ES-I3 (cell line): ENCODE measurements at regions not wholly inside any gene's neighbourhood (a gene's known extent, or its start where the extent isn't known, plus 50 kb on each side); places are given as distances from the start of the nearest gene placed in this dataset.

Experiments
- H3K36me3 ChIP-seq: 2 replicates; pipeline ENCODE4 v1.6.1; 2013; ENCODE audit warnings: mild to moderate bottlenecking, low read length, control low read depth, moderate library complexity; ENCODE audit not compliant: insufficient read depth
- H3K4me1 ChIP-seq: 2 replicates; pipeline ENCODE4 v1.6.1; 2013; ENCODE audit warnings: mild to moderate bottlenecking, control low read depth, low read length; ENCODE audit not compliant: insufficient read depth
- H3K9ac ChIP-seq: 2 replicates; pipeline ENCODE4 v1.6.1; 2013; ENCODE audit warnings: low read depth, mild to moderate bottlenecking, low read length, moderate library complexity
- H3K9me3 ChIP-seq: 2 replicates; pipeline ENCODE4 v1.6.1; 2013; ENCODE audit warnings: mild to moderate bottlenecking, low read length, moderate library complexity; ENCODE audit not compliant: control insufficient read depth, insufficient read depth

GRCh38 chr22:34010259-34010658 is 90.0 kb upstream of the LARGE1 start:
- Histone ChIP-seq H3K36me3 (no peaks in the 10 kb centered on the region), H3K9ac (no peak overlapping the region), H3K4me1 (no peaks in the 10 kb centered on the region), H3K9me3 (peaks cover 2% of the 10 kb centered on the region; the same call in 1 of the 2 replicates)

GRCh38 chr22:34015642-34016041 is 95.4 kb upstream of the LARGE1 start:
- Histone ChIP-seq H3K4me1 (no peaks in the 10 kb centered on the region), H3K9me3 (peaks cover 2% of the 10 kb centered on the region; the same call in 1 of the 2 replicates), H3K9ac (no peak overlapping the region), H3K36me3 (no peaks in the 10 kb centered on the region)

DNA sequence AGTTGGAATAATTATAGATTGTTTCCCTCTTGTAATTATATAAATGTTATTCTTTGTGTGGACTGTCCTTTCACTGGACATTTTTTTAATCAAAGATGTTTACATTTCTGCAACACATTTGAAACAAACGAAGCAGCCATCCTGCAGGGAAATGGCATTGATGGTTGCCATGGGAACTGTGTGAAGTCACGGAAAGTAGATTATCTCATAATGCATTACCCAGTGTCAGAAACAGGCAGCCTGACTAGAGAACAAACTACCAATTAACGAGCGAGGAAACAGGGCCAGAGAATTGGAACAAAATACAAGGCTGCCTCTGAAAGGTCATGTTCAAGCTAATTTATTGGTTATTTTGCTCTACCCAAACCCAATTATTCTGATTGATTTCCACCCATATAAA is 96.9 kb upstream of the LARGE1 start:
- H3K36me3 ChIP-seq = no peaks in the 10 kb centered on the region
- peaks cover 2% of the 10 kb centered on the region; the same call in 1 of the 2 replicates for H3K9me3 ChIP-seq
- H3K4me1 ChIP-seq = no peaks in the 10 kb centered on the region
- H3K9ac ChIP-seq = no peak overlapping the region

DNA sequence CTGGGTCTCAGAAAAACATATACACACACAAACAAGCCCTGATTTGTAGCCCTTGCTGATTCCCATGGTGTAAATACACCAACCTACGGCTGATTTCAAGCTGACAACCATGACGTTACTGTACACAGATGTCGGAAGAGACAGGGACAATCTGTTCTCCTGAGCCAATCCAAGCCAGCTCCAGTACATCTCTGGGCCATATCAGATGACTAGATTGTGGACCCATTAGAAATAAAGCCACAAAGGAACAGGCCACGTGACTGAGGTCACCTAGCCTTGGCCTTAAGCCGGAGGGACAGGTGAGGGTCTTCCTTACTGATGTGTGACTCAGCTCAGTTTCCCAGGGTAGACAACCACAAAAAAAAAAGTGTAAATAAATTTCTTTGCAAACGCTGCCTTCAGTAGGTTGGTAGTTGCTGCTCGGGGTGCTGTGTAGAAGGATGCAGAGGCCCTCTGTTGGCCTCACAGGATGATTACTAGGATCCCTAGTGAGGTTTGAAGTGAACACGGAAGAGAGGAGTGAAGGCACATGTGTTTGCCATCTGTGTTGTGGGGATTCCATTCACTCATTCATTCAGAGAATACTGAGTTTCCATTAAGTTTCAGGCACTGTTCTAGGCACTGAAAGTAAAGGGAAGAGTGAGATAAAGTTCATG is 99.0 kb upstream of the LARGE1 start:
- H3K4me1 ChIP-seq = no peaks in the 10 kb centered on the region
- H3K9ac ChIP-seq = no peak overlapping the region
- H3K9me3 ChIP-seq = peaks cover 2% of the 10 kb centered on the region; the same call in 1 of the 2 replicates
- H3K36me3 ChIP-seq = no peaks in the 10 kb centered on the region

DNA sequence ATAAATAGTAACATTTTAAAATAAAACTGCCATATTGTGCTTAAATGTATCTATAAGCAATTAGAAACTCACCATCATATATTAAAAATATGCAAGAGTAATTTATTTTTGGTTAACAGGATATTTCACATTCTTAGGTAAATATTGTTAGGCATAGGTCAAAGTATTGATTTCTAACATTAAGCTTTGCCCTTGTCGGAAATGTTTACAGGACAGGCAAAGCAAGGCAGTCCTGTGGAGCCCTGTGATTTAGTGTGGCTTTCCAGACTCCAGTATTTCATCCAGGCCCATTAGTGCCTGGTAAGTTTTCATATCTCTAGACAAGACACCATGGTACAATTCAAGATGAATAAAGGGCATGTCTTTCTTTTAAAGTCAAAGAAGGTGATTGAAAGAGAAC is 114.9 kb upstream of the LARGE1 start:
- no peaks in the 10 kb centered on the region for H3K36me3 ChIP-seq
- no peaks in the 10 kb centered on the region for H3K4me1 ChIP-seq
- H3K9ac ChIP-seq = no peak overlapping the region
- H3K9me3 ChIP-seq = no peaks in the 10 kb centered on the region

DNA sequence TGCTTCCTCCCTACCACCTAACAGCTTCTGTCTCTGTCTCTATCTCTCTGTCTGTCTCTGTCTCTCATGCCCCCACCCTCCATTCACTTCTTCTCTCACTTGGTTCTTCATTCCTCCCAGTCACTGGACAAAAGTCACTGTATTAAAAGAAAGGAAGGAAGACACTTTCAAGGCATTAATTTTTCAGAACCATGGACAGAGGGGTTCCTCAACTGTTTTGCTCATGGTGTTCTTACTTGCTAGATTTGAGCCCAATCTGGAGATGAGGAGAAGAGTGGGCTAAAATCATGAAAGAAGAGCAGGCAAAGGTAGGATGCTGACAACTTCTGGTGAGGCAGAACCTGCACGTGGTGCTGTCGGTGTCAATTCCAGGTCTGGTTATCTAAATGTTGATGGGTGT is 116.7 kb upstream of the LARGE1 start:
- H3K9me3 ChIP-seq = no peaks in the 10 kb centered on the region
- no peaks in the 10 kb centered on the region for H3K36me3 ChIP-seq
- no peak overlapping the region for H3K9ac ChIP-seq
- H3K4me1 ChIP-seq = no peaks in the 10 kb centered on the region

- Histone ChIP-seq H3K4me1 (no peaks in the 10 kb centered on the region), H3K9me3 (no peaks in the 10 kb centered on the region), H3K9ac (no peak overlapping the region), H3K36me3 (no peaks in the 10 kb centered on the region)
Observed at GRCh38 chr22:34038801-34039555, 118.7 kb upstream of the LARGE1 start.

- no peaks in the 10 kb centered on the region for H3K9me3 ChIP-seq
- H3K36me3 ChIP-seq = no peaks in the 10 kb centered on the region
- no peaks in the 10 kb centered on the region for H3K4me1 ChIP-seq
- H3K9ac ChIP-seq = no peak overlapping the region
Observed at GRCh38 chr22:34045311-34045710, 125.0 kb upstream of the LARGE1 start.

DNA sequence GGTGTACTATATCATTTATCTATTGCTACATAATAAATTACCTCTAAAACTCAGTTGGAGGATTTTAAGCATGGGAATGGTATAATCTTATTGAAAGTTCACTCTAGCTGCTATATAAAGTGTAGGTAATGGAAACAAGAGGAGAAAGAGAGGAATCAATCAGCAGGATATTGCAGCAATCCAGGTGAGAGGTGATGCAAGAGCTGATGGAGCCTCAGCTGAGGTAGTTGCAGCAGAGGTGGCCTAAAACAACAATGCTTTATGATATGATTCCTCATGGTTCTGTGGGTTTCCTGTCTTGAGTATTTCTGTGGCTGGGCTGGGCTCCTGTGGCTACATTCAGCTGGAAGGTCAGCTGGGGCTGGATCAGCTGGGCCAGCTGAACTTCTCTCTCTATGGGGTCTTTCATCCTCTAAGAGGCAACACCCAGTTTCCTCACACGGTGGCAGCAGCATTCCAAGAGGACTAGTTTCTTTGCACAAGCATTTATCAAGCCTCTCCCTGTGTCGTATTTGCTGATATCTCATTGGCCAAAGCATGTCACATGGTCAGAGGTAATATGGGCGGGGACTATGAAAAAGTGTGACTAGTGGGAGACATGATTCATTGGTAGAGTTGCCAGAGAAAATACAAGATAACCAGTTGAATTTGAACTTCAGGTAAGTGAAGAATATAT is 135.4 kb upstream of the LARGE1 start:
- H3K9ac ChIP-seq = no peak overlapping the region
- H3K4me1 ChIP-seq = no peaks in the 10 kb centered on the region
- no peaks in the 10 kb centered on the region for H3K36me3 ChIP-seq
- peaks cover 5% of the 10 kb centered on the region; the same call in 1 of the 2 replicates for H3K9me3 ChIP-seq

DNA sequence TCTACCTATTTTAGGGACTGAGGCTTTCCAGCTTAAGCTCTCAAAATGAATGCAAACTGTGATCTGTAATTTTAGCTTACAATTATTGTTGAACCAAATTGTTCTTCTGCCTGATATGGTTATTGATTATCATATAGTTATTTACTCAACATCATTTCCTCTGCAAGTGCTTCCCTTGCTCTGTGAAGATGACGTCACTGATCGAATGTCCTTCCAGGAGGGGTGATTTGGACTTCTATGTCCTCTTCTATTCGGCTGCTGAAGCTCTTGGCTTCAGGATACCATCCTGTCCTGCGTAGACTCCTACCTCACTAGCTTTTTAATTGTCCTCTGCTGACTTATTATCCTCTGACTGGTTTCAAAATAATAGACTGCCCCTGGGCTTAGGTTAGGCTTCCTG is 137.4 kb upstream of the LARGE1 start:
- no peaks in the 10 kb centered on the region for H3K36me3 ChIP-seq
- no peaks in the 10 kb centered on the region for H3K4me1 ChIP-seq
- peaks cover 5% of the 10 kb centered on the region; the same call in 1 of the 2 replicates for H3K9me3 ChIP-seq
- no peak overlapping the region for H3K9ac ChIP-seq

- Histone ChIP-seq H3K9ac (no peak overlapping the region), H3K36me3 (no peaks in the 10 kb centered on the region), H3K9me3 (no peaks in the 10 kb centered on the region)
Observed at GRCh38 chr22:34064696-34065095, 144.4 kb upstream of the LARGE1 start.

DNA sequence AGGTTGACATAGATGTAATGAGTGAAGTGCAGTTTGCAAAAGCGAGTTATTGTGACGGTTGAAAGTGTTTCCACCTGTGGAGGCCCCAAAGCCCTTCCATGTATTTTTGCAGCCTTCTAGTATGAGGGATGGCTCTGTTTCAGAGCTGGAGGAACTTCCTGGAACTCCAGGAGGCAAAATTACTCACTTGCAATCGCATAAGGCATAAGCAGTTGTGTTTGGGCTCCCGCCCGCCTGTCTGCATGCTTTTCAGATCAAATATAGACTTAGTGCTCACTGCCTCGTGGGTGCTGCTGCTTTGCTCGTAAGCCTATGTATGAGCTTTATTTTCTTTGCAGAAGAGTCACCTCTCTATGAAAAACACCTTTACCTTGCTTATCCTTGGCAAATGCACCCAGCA is 146.8 kb upstream of the LARGE1 start:
- no peaks in the 10 kb centered on the region for H3K9me3 ChIP-seq
- H3K4me1 ChIP-seq = no peaks in the 10 kb centered on the region
- H3K9ac ChIP-seq = no peak overlapping the region
- H3K36me3 ChIP-seq = no peaks in the 10 kb centered on the region

More at GRCh38 chr22:34064696-34065095, 144.4 kb upstream of the LARGE1 start:
- H3K4me1 ChIP-seq = no peaks in the 10 kb centered on the region

GRCh38 chr22:34068001-34068400 is 147.7 kb upstream of the LARGE1 start:
- H3K4me1 ChIP-seq = no peaks in the 10 kb centered on the region
- H3K36me3 ChIP-seq = no peaks in the 10 kb centered on the region
- no peaks in the 10 kb centered on the region for H3K9me3 ChIP-seq
- H3K9ac ChIP-seq = no peak overlapping the region

GRCh38 chr22:34070051-34070450 is 149.8 kb upstream of the LARGE1 start:
- no peaks in the 10 kb centered on the region for H3K36me3 ChIP-seq
- no peaks in the 10 kb centered on the region for H3K4me1 ChIP-seq
- no peak overlapping the region for H3K9ac ChIP-seq
- H3K9me3 ChIP-seq = no peaks in the 10 kb centered on the region

DNA sequence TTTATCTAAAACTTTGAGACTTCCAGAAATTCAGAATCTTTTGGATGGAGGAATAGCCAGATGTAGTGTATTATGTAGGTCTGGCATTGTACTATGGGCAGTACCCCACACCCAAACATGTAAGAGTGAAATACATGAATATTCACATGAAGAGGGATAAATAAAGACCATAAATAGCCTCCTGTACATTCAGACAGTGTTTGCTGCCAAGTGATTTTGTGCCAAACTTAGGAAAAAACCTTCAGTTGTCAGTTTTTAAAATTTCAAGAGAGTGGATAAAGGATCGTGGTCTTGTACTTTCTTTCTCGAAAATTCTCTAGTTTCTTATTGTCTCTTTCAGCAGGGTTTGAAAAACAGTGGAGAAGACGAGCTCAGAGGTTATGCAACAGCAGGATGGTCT is 150.3 kb upstream of the LARGE1 start:
- Histone ChIP-seq H3K4me1 (no peaks in the 10 kb centered on the region), H3K9me3 (no peaks in the 10 kb centered on the region), H3K9ac (no peak overlapping the region), H3K36me3 (no peaks in the 10 kb centered on the region)
